GM19035 (cell line): ENCODE measurements at regions not wholly inside any gene's neighbourhood (a gene's known extent, or its start where the extent isn't known, plus 50 kb on each side); places are given as distances from the start of the nearest gene placed in this dataset.
"Not testable (repeated sequence)": the region's sequence is repeated elsewhere in the genome, so short reads cannot be mapped to it uniquely, and the experiment has no call there.

Source experiments
- ATAC-seq: cut with Tn5 transposase; IDR thresholded peaks from one replicate; pipeline ENCODE4 v1.9.1; 2021; ENCODE audit not compliant: unreplicated experiment

- not testable (repeated sequence) for ATAC-seq
Observed at GRCh38 chr9:7626571-7627029, 173.0 kb downstream of the DMAC1 start.

DNA sequence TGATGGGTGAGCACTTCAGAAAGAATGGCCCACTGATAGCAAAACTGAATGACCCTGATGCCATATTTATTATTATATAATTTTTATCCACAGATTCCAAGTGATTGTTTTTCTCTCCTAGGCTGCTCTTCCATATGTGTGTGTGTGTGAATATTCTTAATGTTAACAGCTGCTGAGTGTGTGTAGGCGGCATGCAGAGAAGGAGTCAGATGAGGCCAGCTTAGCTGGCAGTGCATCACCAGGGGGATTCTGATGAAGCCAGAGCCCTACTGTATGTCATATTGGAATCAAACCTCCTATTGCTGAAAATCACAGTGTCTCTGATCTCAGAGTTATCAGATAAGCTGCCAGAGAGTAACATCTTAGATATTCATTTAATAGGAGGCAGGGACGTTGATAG lies 177.1 kb downstream of the DMAC1 start:
- ATAC-seq = no peak

DNA sequence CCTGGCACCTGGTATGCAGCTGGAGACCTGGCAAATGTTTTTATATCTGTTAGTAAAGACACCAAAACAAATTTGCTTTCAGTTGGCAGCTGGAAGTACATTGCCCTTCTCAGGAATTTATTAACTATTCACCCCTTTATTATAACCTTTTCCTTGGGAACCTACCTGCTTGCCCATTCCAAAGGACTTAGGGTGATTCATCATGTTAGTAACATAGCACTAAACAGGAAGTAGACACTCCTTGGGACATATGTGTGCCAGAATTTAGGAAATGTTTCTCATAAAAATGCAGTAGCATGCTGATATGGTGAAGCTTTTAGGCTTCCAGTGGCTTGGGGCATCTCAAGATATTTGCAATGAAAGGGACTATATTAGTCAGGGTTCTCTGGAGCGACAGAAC lies 184.2 kb downstream of the DMAC1 start:
- ATAC-seq = no peak

DNA sequence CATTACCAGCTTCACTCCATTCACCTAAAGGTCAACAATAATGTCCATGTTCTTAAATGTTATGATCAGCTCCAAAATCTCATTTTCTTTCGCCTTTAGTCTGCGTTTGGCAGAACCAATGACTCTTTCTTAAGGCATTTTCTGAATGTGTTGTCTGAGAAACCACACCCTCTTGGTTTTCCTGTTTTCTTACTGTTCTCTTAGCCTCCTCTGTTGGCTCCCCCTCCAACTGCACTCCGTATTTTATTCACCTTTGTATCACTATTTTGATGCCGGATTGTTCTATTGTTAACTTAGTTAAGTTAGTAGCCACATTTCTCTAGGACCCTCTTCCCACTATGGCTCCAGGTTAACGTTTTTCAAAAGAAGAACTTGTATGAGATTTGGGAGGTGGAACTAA lies 185.6 kb downstream of the DMAC1 start:
- no peak for ATAC-seq

DNA sequence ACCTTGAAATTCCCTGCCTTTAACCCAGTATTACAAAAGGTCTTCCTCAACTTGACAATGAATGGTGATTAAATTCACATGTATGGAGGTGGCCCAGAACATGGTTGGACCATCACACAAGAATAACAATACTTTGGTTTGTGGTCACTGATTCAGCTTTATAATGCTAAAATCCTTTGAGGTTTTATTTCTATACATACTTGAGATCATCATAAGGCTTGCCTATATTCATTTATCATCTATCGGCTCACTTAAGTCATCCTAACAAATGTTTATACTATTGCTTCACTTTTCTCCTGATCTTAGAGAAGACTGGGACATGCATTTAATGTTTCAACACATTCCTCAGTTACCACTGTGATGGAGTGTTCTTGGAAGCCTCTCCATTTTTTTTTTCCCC lies 191.3 kb downstream of the DMAC1 start:
- no peak for ATAC-seq

DNA sequence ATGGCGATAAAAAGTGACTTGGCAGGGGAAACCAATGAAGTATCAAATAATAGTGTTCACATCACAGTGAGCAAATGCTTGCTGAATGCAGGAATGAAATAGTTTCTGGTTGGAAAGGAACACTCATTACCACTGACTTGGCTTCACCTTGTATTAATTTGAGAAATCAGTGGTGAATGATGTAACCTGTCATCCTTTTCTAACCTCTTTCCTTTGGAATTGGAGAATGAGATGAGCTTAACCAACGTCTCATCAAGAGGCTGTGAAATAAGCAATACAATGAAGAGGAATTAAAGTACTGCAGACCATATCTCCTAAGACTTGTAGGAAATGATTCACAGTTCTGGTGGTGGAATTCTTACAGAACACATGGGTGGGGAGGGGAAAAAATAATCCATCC lies 192.2 kb downstream of the DMAC1 start:
- ATAC-seq = no peak

- no peak for ATAC-seq
Observed at GRCh38 chr9:7606591-7606990, 193.0 kb downstream of the DMAC1 start.

DNA sequence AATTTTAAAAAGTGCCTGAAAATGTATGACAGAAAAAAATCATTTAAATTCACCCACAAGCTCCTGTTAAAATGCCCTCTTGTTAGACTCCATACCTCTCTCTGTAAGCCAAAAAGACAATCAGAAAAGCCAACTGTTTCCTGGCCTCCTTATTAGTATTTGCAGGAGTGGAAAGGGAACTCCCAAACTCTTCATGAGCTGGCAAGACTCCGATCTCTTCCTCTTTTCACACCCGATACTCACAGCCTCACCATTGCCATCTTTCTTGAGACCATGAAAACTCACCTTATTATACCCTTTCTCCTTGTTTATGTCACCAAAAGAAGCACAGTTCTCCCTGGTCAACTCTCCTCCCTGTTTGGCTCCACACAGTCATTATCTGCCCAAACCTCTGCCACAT lies 197.8 kb downstream of the DMAC1 start:
- ATAC-seq = no peak

DNA sequence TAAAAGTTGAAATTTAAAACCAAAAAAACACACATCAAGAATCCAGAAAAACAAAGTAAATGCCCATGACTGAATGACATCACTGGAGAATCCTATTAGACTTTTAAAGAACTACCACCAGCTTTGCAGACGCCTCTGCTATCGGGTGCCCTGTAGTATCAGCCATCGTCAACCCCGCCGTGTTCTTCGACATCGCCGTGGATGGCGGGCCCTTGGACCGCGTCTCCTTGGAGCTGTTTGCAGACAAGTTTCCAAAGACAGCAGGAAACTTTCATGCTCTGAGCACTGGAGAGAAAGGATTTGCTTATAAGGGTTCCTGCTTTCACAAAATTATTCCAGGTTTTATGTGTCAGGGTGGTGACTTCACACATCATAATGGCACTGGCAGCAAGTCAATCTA lies 201.9 kb downstream of the DMAC1 start:
- no peak for ATAC-seq

DNA sequence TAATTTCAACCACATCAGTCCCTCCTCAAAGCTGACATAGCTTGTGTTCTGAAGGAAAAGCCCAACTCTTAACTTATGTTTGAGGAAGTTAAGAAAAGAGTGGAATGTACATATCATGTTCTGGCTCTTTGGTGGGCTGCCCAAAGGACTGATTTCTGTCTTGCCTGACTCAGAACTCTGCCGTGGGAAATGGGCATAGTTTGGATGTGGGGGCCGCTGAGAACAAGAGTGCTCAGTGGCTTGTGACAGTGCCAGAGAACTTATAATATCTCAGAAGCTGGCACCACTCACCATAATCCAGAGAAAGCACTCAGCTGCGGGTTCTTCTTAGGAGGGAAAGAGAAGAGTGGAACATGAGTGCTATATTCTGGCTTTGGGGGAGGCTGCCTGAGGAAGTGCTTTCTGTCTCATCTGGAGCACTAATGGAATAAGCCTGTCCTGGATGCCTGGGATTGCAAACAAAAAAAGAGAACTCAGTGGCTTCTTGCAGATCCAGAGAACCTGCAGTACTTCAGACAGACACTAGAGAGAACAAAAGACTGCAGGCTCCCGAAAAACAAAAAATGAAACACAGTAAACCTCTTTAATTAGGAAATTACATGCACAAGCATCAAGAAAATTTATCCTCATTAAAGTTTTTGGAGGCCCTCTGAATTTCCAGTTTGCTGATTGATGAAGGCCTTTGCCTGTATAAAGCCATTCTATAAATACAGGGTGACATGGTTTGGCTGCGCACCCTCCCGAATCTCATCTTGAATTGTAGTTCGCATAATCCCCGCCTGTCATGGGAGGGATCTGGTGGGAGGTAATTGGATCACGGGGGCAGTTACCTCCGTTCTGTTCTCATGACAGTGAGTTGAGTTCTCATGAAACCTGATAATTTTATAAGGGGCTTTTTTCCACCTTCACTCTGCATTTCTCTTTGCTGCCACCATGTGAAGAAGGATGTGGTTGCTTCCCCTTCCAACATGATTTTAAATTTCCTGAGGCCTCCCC lies 207.0 kb downstream of the DMAC1 start:
- no peak for ATAC-seq

DNA sequence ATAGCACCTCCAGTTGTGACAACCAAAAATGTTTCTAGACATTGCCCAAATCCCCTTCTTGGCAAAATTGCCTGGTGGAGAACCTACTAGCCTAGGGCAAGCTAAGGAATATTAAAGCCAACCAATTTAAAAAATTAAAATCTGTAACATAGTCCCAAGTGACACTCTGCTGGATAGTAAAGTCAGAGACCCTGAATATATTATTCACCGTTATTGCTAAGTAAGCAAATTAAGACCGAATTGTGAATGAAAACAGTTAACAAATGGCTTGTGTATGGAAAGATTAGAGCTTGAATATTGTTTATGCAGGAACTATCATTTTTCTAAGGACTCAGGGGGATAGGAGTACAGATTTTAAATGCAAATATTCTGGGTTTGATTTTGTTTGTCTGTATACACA lies 208.1 kb downstream of the DMAC1 start:
- ATAC-seq = no peak

- no peak for ATAC-seq
Observed at GRCh38 chr9:7580568-7580967, 219.0 kb downstream of the DMAC1 start.

GRCh38 chr9:7579351-7579750 lies 220.2 kb downstream of the DMAC1 start:
- ATAC-seq = no peak

GRCh38 chr9:7578951-7579350 lies 220.6 kb downstream of the DMAC1 start:
- no peak for ATAC-seq

DNA sequence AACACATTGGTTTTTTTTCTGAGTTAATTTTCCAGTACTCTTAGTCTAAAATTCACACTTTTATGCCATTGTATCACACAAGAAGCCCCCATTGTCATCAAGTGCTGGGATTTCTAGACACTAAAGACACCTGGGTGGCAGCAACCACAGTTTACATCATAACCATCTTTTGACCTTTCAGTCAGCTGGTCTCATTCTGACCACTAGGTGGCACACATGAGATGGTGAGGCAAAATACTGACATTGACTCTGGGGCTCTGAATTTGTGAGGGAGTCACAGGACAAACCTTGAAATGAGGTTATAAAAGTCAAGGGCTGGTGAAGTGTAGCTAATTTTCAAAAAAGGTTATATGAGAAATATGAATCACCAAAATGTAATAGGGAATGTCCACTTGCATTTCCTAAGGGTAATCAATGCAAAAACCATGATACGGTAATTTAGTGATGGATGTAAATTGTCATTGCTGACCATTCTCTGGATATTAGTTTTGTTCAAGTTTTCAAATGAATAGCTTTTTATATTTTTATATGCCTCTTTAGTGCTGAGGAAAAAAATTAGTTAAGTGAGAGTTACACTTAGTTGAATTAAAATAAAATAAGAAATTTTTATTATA lies 229.4 kb downstream of the DMAC1 start:
- ATAC-seq = peak; percentile 96

DNA sequence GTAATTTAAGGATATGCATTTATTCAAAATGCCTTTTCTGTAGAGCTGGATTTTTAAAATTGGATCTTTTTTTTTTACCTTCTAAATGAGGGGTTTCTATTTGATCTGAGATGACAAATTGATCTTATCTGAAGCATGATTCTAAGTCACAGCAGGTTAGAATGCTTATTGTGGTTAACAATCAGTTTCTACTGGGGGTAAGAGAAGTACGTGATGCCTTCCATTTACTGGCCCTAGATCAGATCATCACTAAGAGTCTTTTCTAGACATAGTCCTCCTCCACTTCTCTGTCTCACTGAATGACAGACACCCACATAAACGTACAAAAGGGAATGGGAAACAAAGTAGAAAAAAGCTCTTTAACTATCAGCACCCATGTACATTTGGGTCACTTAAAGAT lies 231.9 kb downstream of the DMAC1 start:
- no peak for ATAC-seq

- no peak for ATAC-seq
Observed at GRCh38 chr9:7561527-7562080, 238.0 kb downstream of the DMAC1 start.

DNA sequence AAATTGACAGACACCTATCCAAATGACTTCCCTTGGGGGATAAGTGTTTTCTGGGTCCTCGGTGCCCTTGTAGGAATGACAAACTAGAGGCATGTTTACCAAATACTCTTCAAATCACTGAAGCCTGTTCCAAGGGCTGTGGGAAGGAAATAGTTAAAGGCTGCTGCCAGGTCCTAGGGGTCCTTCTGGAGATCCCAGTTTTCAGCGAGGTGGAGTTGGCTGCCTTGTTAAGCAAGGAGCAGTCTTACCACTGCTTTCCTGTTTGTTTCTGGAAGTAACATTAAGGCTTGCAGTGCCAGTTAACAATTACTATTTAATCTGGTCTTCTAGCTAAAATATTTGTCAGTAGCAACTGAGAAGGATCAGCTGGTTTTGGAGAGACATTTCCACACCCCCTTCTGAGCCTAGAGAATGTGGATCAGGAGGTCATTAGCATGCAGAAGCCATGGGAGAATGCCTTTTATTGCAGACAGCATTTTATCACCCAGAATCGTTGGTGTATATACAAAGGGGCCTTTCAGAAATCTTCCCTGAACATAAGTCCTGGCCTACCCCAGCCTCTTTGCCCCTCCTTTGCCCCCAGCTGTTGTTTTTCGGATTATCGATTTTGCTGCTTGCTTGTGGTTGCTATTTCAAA lies 238.8 kb downstream of the DMAC1 start:
- ATAC-seq = no peak

DNA sequence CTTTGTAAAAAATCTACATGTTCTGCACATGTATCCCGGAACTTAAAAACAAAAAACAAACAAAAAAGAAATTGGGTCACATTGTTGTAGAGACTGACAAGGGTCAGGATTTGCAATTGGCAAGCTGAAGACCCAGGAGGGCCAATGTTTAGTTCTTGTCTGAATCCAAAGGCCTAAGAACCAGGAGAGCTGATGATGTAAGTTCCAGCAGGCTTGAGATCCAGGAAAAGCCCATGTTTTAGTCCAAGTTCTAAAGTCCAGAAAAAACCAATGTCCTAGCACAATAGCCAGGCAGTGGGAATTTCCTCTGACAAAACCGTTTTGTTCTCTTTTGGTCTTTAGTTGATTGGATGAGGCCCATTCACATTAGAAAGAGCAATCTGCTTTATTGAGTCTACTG lies 244.9 kb downstream of the DMAC1 start:
- no peak for ATAC-seq

DNA sequence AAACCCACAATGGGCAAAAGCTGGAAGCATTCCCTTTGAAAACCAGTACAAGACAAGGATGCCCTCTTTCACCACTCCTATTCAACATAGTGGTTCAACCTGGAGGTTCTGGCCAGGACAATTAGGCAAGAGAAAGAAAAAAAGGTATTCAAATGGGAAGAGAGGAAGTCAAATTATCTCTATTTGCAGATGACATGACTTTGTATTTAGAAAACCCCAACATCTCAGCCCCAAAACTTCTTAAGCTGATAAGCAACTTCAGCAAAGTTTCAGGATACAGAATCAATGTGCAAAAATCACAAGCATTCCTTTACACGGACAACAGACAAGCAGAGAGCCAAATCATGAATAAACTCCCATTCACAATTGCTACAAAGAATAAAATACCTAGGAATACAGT lies 246.9 kb downstream of the DMAC1 start:
- ATAC-seq = not testable (repeated sequence)

DNA sequence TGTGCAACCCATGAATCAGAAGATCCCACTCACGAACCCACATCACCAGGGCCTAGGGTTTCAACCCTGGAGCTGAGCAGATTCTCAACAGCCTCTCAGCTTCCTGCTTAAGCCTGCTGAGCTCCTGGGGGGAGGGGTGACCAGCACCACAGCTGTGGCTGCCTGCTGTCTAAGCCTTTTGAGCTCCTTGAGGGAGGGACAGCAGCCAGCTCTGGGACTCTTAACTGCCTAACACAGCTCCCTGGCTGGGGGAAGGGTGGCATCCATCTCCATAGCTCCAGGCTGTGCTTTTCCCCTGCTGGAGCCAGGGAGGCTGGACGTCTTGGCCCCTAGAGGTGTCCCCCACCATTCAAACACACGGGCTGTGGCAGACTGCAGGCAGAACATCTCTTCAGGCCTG lies 250.3 kb downstream of the DMAC1 start:
- ATAC-seq = no peak

DNA sequence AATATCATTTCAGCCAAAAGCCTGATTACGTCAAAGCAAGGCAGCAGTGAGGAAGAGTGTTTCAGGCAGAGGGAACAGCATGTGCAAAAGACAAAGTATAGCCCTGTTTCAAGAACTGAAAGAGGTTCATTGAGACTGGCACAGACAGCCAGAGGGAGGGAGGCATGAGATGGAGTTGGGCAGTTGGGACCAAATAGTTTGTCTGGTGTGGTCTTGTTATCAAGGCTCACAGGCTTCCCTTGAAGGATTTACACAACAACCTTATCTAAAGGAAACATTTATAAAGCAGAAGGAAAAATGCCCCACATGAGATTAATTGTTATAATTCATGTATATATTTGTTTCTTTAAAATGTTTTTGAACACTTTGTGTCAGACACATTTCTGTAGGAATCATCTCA lies 253.3 kb downstream of the DMAC1 start:
- no peak for ATAC-seq
